Common myeloid progenitor, CD34-positive (primary cell): ENCODE measurements at regions not wholly inside any gene's neighbourhood (a gene's known extent, or its start where the extent isn't known, plus 50 kb on each side); places are given as distances from the start of the nearest gene placed in this dataset.

ENCODE experiments used
- CTCF ChIA-PET: fragments of 350-600 bp; sonication (Branson Sonifier 250); formaldehyde crosslinking; loops from one replicate; lab custom pipeline; 2021; ENCODE audit warnings: antibody characterized with exemption; lab: Charles Lee
- POLR2A ChIA-PET: fragments of 350-600 bp; sonication (Branson Sonifier 250); formaldehyde crosslinking; loops from one replicate; lab custom pipeline; 2021; ENCODE audit warnings: antibody characterized with exemption; lab: Charles Lee
- DNase-seq, 3 donors: peaks; one replicate each; pipeline versions ENCODE4 v3.0.0 to v3.0.0-alpha.2; 2013
- H3K27ac ChIP-seq, 2 experiments: 1 replicate in 1 of 2; 2 replicates in 1 of 2; pipeline ENCODE4 v1.7.0; 2013; ENCODE audit warnings: inconsistent platforms in 2 of 2, low read length in 2 of 2, mild to moderate bottlenecking in 2 of 2, low read depth in 1 of 2, moderate library complexity in 1 of 2; ENCODE audit not compliant: severe bottlenecking in 2 of 2, insufficient read depth in 1 of 2, poor library complexity in 1 of 2
- H3K27me3 ChIP-seq, 5 experiments: replicated peaks in 2 of 5; 1 replicate in 3 of 5; 2 replicates in 2 of 5; pipeline versions ENCODE4 v1.6.1 to v1.7.0; 2013; ENCODE audit warnings: low read length in 4 of 5, mild to moderate bottlenecking in 2 of 5, moderate library complexity in 2 of 5, inconsistent platforms in 1 of 5; ENCODE audit not compliant: insufficient read depth in 5 of 5, control insufficient read depth in 4 of 5
- H3K36me3 ChIP-seq, 4 experiments: 1 replicate in 2 of 4; 2 replicates in 2 of 4; pipeline versions ENCODE4 v1.6.1 to v1.7.0; 2013; ENCODE audit warnings: low read length in 3 of 4, control low read depth in 1 of 4, mild to moderate bottlenecking in 1 of 4; ENCODE audit not compliant: control insufficient read depth in 4 of 4, insufficient read depth in 4 of 4
- H3K4me1 ChIP-seq, 4 experiments: 1 replicate in 3 of 4; 2 replicates in 1 of 4; pipeline versions ENCODE4 v1.6.1 to v1.7.1; 2013; ENCODE audit warnings: low read length in 3 of 4, mild to moderate bottlenecking in 3 of 4, control low read depth in 1 of 4, inconsistent platforms in 1 of 4, moderate library complexity in 1 of 4; ENCODE audit not compliant: control insufficient read depth in 4 of 4, insufficient read depth in 4 of 4; ENCODE audit errors: control extremely low read depth in 1 of 4
- H3K4me3 ChIP-seq, 7 experiments: 1 replicate in 4 of 7; 2 replicates in 3 of 7; pipeline versions ENCODE4 v1.5.1 to v1.7.0; 2013; ENCODE audit warnings: mild to moderate bottlenecking in 7 of 7, low read length in 6 of 7, moderate library complexity in 6 of 7, inconsistent platforms in 2 of 7, low read depth in 2 of 7, control low read depth in 1 of 7; ENCODE audit not compliant: insufficient read depth in 4 of 7, control insufficient read depth in 1 of 7; ENCODE audit errors: extremely low read depth in 1 of 7
- H3K9me3 ChIP-seq, 5 experiments: 1 replicate in 4 of 5; 2 replicates in 1 of 5; pipeline versions ENCODE4 v1.6.1 to v1.7.1; 2013; ENCODE audit warnings: low read length in 4 of 5, mild to moderate bottlenecking in 2 of 5, inconsistent platforms in 1 of 5, low read depth in 1 of 5, moderate library complexity in 1 of 5; ENCODE audit not compliant: control insufficient read depth in 4 of 5, insufficient read depth in 2 of 5; ENCODE audit errors: control extremely low read depth in 1 of 5
- WGBS: methylation state at CpG from one replicate; pipeline ENCODE4 v1.1.5; 2013; ENCODE audit not compliant: insufficient coverage; 5-methylcytosine and 5-hydroxymethylcytosine counted together

DNA sequence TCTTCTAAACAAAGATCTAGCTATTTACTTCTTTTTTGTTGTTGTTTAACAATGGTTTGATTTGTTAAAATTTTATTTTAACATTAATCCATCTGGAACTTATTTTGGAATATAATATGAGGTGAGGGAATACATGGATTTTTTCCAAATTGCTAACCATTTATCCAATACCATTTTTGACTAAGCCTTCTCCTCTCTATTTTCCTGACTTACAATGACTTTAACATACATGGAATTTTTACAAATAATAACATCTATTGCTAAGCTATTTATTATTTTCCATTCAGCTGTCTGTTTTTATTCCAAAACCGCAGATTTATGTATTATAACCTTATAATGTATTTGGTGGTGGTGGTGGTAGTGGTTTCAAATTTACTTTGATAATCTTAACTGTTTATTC, 420.3 kb upstream of the ADGRL2 start:
- no peak for DNase-seq
- Histone ChIP-seq H3K27me3 (no peaks in the 10 kb centered on the region), H3K36me3 (no peaks in the 10 kb centered on the region), H3K4me3 (no peak overlapping the region), H3K4me1 (no peaks in the 10 kb centered on the region), H3K9me3 (no peaks in the 10 kb centered on the region), H3K27ac (no peak overlapping the region)
- no CpG with 5 or more reads among the region's 1 CpG for WGBS
- ChIA-PET CTCF (no interaction called here), POLR2A (no interaction called here)

GRCh38 chr1:81379430-81379829, 421.3 kb upstream of the ADGRL2 start:
- no peaks in the 10 kb centered on the region for H3K27me3 ChIP-seq
- ChIA-PET POLR2A (no interaction called here), CTCF (no interaction called here)
- no peaks in the 10 kb centered on the region for H3K4me1 ChIP-seq
- no peak overlapping the region for H3K4me3 ChIP-seq
- H3K27ac ChIP-seq: no peak overlapping the region
- H3K36me3 ChIP-seq: no peaks in the 10 kb centered on the region
- no peaks in the 10 kb centered on the region for H3K9me3 ChIP-seq
- DNase-seq: no peak
- 100% methylated on average over 6 of the region's 8 CpGs for WGBS

GRCh38 chr1:81377406-81377805, 423.3 kb upstream of the ADGRL2 start:
- 67% methylated on average over 1 of the region's 3 CpGs for WGBS
- H3K4me3 ChIP-seq: no peak overlapping the region
- no peaks in the 10 kb centered on the region for H3K4me1 ChIP-seq
- no peaks in the 10 kb centered on the region for H3K27me3 ChIP-seq
- H3K36me3 ChIP-seq: no peaks in the 10 kb centered on the region
- no peak overlapping the region for H3K27ac ChIP-seq
- peak; percentile 1 to 20 (median 16) for DNase-seq
- POLR2A ChIA-PET: no interaction called here
- CTCF ChIA-PET: no interaction called here
- H3K9me3 ChIP-seq: no peaks in the 10 kb centered on the region

DNA sequence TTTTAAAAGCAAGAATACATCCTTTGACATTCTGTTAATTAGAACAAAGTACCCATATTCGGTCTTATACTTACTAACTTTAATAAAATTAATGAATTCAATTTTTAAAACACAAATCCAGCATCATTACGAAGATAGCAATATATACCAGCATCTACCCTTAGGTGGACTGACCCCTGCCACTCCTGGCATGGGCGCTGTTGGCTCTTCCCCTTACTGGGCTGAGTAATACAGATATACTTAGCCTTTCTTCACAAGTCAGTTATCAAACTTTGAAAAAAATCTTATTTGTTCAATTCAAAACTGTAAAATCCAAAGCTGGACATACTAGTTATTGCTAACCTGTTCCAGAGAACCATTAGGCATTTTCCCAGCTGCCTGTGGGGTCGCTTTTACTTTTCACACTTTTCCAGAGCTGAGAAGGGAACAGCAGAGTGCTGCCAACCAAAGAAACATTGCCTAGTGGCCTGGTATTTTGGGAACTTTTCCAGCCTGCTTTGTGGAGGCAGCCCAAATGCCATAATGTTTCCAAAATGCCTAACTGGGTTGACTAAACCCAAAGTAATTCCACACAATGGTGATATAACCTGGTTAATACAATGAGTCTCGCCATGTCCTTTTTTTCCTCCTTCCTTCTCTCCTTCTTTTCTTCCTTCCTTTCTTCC, 424.7 kb upstream of the ADGRL2 start:
- Histone ChIP-seq H3K27ac (no peak overlapping the region), H3K4me3 (no peak overlapping the region), H3K27me3 (no peaks in the 10 kb centered on the region), H3K9me3 (no peaks in the 10 kb centered on the region), H3K4me1 (no peaks in the 10 kb centered on the region), H3K36me3 (no peaks in the 10 kb centered on the region)
- DNase-seq: no peak
- WGBS: 94% methylated on average over 4 of the region's 5 CpGs
- POLR2A ChIA-PET: no interaction called here
- CTCF ChIA-PET: no interaction called here

- DNase-seq: no peak
- Histone ChIP-seq H3K27ac (no peak overlapping the region), H3K36me3 (no peaks in the 10 kb centered on the region), H3K4me1 (no peaks in the 10 kb centered on the region), H3K27me3 (no peaks in the 10 kb centered on the region), H3K9me3 (no peaks in the 10 kb centered on the region), H3K4me3 (no peak overlapping the region)
- WGBS: 98% methylated on average over 5 of the region's 5 CpGs
- CTCF ChIA-PET: no interaction called here
- POLR2A ChIA-PET: no interaction called here
These were observed 426.3 kb upstream of the ADGRL2 start for GRCh38 chr1:81374481-81374880.

GRCh38 chr1:81371864-81372263, 428.9 kb upstream of the ADGRL2 start:
- Histone ChIP-seq H3K9me3 (no peaks in the 10 kb centered on the region), H3K36me3 (no peaks in the 10 kb centered on the region), H3K27ac (no peak overlapping the region), H3K4me1 (no peaks in the 10 kb centered on the region), H3K27me3 (no peaks in the 10 kb centered on the region), H3K4me3 (no peak overlapping the region)
- no peak for DNase-seq
- POLR2A ChIA-PET: no interaction called here
- WGBS: no CpG with 5 or more reads among the region's 3 CpGs
- CTCF ChIA-PET: no interaction called here

GRCh38 chr1:81369833-81370232, 430.9 kb upstream of the ADGRL2 start:
- Histone ChIP-seq H3K4me1 (no peaks in the 10 kb centered on the region), H3K36me3 (no peaks in the 10 kb centered on the region), H3K4me3 (no peak overlapping the region), H3K27me3 (no peaks in the 10 kb centered on the region), H3K27ac (no peak overlapping the region), H3K9me3 (no peaks in the 10 kb centered on the region)
- CTCF ChIA-PET: no interaction called here
- POLR2A ChIA-PET: no interaction called here
- DNase-seq: peak in 1 of 3 donors; percentile 25
